IPS-NIHi11 (cell line): ENCODE measurements at regions not wholly inside any gene's neighbourhood (a gene's known extent, or its start where the extent isn't known, plus 50 kb on each side); places are given as distances from the start of the nearest gene placed in this dataset.
"Not testable (repeated sequence)": the region's sequence is repeated elsewhere in the genome, so short reads cannot be mapped to it uniquely, and the experiment has no call there.

Experiments
- DNase-seq: peaks from one replicate; pipeline ENCODE4 v3.0.0; 2012; ENCODE audit warnings: mixed read lengths, low spot score

DNA sequence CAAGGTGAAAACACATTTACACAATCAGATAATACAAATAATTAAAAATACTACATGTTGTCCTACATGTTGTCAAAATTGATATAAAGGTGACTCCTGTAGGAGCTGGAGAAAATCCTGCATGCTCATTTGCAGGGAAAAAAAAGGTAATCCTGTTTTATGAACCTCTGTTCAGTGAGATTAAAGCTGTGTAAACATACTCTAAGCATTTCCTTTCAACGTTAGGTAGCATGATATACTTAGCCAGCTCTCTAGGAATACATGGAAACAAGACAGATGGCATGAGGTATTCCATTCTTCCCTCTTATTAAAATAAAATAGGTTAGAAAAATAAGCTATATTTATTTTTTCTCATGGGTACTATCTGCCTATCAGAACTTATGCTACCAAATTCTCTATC lies 635.7 kb upstream of the FLRT2 start:
- DNase-seq: no peak

GRCh38 chr14:84922370-84922769 lies 607.6 kb upstream of the FLRT2 start:
- no peak for DNase-seq

DNA sequence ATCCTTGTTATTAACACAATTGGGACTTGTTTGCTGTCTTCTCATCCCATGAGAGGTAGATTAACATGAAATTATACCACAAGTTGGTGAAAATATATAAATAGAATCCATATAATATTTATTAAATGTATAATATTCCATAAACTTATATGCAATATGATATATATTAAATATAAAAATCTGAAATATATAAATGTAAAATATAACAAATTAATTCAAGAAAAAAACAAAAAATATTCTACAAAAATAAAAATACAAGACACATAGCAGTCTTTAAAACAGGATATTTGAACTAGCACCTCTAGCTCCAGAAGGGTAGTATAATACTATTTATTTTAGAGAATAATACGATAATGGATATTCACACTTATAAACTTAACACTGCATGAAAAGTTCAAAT lies 603.3 kb upstream of the FLRT2 start:
- DNase-seq: no peak

DNA sequence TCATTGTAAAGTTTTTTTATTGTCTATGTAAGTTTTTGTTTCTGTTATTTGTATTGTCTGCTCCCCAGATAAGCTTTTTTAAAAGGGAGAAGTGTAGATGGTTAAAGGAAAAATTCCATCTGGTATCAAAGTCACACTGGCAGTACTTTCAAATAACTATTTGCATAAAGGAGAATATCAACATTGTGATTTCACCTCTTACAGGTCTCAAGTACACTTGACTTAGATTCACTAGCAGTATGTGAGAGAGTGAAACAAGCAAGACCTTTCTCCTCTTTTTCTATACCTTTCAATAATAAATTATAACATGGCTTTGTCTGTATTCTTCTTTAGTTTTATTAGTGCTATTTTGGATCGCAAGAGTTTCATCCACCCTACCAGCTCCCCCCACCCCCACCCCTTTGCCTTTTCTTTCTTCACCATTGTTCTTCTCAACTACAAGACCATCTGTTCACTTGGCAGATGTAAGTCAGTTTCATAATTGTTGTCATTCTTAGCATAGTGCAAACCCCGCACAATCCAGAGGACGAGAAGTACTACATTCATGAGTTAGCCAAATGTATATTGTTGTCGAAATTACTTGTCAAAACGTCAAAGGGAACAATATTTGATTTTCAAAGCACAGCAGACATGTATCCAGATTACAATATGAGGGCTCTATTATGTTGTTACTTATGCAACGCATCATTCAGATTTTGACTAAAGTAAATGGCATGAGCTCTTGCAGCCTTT lies 602.7 kb upstream of the FLRT2 start:
- no peak for DNase-seq

GRCh38 chr14:84929086-84929485 lies 600.9 kb upstream of the FLRT2 start:
- no peak for DNase-seq

DNA sequence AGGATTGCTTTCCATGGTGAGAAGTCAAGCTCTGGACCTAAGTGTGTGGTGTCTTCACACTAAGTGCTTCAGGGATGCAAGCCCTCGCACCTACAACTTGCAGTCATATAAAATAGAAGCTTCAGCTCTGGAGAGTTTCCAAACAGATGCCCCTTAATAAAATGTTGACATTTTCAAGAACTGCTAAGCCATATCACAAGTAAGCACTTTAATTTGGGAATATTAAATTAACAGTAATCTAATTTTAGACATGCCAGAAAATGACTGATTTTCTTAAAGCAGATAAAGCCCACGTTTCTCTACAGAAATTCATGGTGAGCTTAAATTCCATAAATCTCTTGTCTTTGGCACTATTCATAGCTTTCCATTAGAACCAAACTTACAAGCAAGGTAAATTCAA lies 600.1 kb upstream of the FLRT2 start:
- DNase-seq: no peak

- DNase-seq: no peak
These were observed 592.9 kb upstream of the FLRT2 start for GRCh38 chr14:84937016-84937415.

GRCh38 chr14:84937449-84937848 lies 592.5 kb upstream of the FLRT2 start:
- DNase-seq: no peak

GRCh38 chr14:84944901-84945300 lies 585.0 kb upstream of the FLRT2 start:
- DNase-seq: not testable (repeated sequence)

DNA sequence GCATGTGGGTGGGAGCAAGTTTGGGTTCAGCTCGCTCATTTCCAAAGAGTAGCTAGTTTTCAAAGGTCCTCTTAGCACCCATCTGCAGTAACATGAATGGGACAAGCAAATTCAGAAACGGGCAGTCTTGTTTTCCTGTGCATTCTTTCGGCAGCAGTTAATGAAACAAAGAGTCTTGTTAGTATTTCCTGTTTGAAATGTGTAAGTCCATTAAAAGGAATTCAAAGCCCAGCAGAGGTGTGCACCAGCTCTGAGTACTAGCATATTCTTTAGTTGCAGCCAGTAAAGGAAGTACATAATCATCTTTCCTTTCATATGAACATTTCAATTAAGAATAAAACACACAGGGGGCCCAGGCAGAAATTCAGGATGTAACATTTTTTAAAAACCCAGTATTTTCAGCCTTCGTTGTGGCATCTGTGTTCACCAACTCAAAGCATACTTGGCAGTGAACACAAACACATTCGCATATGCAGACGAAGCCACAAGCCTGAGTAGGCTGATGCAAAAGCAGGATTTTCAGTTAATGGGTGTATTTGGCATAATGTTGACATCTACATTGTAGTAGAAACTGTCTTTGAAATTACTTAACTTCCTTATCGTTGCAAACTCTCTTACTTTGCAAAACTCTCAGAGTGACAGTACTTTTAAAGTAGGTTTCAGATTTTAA lies 570.0 kb upstream of the FLRT2 start:
- peak; percentile 7 for DNase-seq

GRCh38 chr14:84961637-84962036 lies 568.3 kb upstream of the FLRT2 start:
- no peak for DNase-seq

GRCh38 chr14:84963518-84963917 lies 566.4 kb upstream of the FLRT2 start:
- no peak for DNase-seq

- no peak for DNase-seq
These were observed 564.7 kb upstream of the FLRT2 start for GRCh38 chr14:84965279-84965678.

DNA sequence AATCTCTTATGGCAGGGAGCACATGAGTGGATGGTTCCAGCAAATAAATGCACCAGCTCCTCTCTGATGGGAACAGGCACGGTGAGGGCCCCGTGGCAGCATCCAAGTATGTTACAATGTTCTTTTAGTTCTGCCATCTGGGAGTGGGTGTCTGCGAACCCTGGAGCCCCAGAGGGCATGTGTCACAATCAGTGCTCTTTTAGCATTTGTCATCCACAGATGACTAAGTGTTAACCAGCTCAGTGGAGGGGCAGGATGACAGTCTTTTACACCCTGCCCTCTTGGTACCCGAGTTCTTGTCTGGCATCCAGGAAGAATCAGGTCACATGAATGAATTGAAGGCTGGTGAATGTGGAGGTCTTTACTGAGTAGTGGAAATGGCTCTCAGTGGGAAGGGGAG lies 560.4 kb upstream of the FLRT2 start:
- DNase-seq: no peak

DNA sequence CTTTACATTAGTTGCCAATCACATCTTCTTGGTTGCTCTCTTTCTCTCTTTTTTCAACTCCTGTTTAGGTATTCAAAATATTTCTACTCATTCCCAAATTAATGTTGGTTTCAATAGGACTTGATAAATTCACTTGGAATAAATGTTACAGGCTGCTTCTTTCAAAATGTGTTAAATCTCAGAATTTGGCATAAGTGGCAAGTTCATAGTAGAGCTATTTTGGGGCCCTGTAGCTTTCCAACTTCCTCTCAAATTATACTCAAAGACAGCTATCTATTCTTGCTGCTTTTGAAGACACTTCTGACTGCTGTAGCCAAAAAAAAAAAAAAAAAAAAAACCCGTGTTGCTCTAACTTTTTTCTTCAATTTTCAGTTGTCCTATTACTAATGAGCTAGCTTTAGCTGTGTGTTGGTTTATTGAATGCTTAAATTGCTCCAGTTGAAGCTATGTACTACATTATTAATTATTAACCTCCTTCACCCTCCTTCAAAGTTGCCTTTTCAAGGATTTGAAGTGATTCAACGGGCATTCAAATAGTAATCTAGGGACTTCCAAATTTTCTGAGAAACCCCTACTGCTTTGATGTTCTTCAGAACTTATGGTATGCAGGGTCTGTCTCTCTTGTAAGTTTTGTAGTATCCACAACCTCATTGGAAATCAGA lies 554.6 kb upstream of the FLRT2 start:
- no peak for DNase-seq

GRCh38 chr14:84976805-84977204 lies 553.1 kb upstream of the FLRT2 start:
- no peak for DNase-seq

GRCh38 chr14:84987042-84987441 lies 542.9 kb upstream of the FLRT2 start:
- DNase-seq: no peak

- DNase-seq: no peak
These were observed 541.6 kb upstream of the FLRT2 start for GRCh38 chr14:84988357-84988756.

DNA sequence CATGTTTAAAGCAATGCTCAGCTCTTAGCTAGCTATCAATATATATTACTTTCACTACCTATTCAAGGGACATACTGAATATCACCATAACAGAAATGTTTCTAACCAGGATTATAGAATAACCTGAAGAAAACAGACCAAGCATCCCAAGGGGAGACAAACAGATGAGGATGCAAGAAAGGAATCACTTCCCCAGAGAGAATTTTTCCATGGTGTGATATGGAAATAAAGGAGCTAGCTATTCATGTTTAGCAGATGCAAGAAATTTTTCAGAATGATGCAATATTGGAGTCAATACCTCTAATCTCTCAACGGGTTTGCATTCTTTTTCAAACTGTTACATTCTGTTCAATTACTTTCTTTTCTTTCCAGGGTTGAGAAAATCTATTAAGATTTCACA lies 538.9 kb upstream of the FLRT2 start:
- no peak for DNase-seq

- DNase-seq: no peak
These were observed 531.7 kb upstream of the FLRT2 start for GRCh38 chr14:84998216-84998615.

DNA sequence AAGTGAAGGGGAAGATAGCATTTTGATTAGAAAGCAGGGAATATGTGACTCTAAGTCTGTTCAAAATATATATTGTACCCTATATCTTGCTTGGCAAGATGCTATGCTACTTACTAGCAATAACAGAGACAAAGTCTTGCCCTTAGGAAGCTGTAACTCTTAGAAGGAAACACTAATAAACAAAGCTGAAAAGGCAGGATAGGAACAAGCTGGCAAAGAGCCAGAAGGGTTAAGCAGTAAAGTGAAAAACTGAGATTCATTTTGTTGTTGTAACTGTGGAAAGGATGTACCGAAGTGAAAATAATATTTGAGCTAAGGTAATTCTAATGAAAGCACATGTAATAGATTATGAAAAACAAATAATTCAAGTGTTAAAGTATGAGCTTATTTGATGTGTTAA lies 527.1 kb upstream of the FLRT2 start:
- no peak for DNase-seq

GRCh38 chr14:85003805-85004204 lies 526.1 kb upstream of the FLRT2 start:
- no peak for DNase-seq

- no peak for DNase-seq
These were observed 520.4 kb upstream of the FLRT2 start for GRCh38 chr14:85009506-85009905.
